PC-3 (cell line): ENCODE measurements at regions not wholly inside any gene's neighbourhood (a gene's known extent, or its start where the extent isn't known, plus 50 kb on each side); places are given as distances from the start of the nearest gene placed in this dataset.

Experiments used
- ATAC-seq: fragments of 200-7000 bp; cut with Tn5 transposase; 2 replicates; pipeline ENCODE4 v1.9.1; 2020; ENCODE audit warnings: mild to moderate bottlenecking, moderate library complexity
- BruUV-seq: library from RNA; stranded (reverse); fragments of 400-500 nt; replicated peaks from 2 replicates; lab custom pipeline; 2021; lab: Mats Ljungman, UMichigan
- CTCF ChIA-PET: fragments of 300-600 bp; sonication (Branson Sonifier 250); formaldehyde crosslinking; loops from one replicate; lab custom pipeline; 2022; ENCODE audit warnings: antibody characterized with exemption; lab: Charles Lee
- POLR2A ChIA-PET: fragments of 300-600 bp; sonication (Branson Sonifier 250); formaldehyde crosslinking; loops from one replicate; lab custom pipeline; 2022; ENCODE audit warnings: antibody characterized with exemption; ENCODE audit not compliant: unreplicated experiment; lab: Charles Lee
- DNase-seq: peaks from one replicate; pipeline ENCODE4 v3.0.0-alpha.2; 2015
- H2AFZ ChIP-seq: fragments of 300-600 bp; sonication (generic); 2 replicates; pipeline ENCODE4 v1.6.0; 2016; ENCODE audit warnings: antibody characterized with exemption, low read length
- H3F3A ChIP-seq: fragments of 300-600 bp; sonication (generic); one replicate; pipeline ENCODE4 v1.6.0; 2017; ENCODE audit warnings: antibody characterized with exemption, low read length, control low read depth, mild to moderate bottlenecking; ENCODE audit not compliant: unreplicated experiment
- H3K27ac ChIP-seq: fragments of 300-600 bp; sonication (generic); 2 replicates; pipeline ENCODE4 v1.5.1; 2016; ENCODE audit warnings: mild to moderate bottlenecking, low read length
- H3K27me3 ChIP-seq: fragments of 300-600 bp; sonication (generic); 2 replicates; pipeline ENCODE4 v1.6.1; 2016; ENCODE audit warnings: low read length, mixed read lengths
- H3K36me3 ChIP-seq: fragments of 300-600 bp; sonication (generic); 2 replicates; pipeline ENCODE4 v1.6.1; 2016; ENCODE audit warnings: low read depth, mixed run types, low read length, mixed read lengths
- H3K4me1 ChIP-seq: fragments of 300-600 bp; sonication (generic); 2 replicates; pipeline ENCODE4 v1.5.1; 2016; ENCODE audit warnings: low read length; ENCODE audit not compliant: insufficient read depth
- H3K4me2 ChIP-seq: fragments of 300-600 bp; sonication (generic); 2 replicates; pipeline ENCODE4 v1.6.0; 2016; ENCODE audit warnings: low read length
- H3K4me3 ChIP-seq: fragments of 300-600 bp; sonication (generic); 2 replicates; pipeline ENCODE4 v1.5.1; 2016; ENCODE audit warnings: mild to moderate bottlenecking, low read length, mixed read lengths
- H3K79me2 ChIP-seq: fragments of 300-600 bp; sonication (generic); 2 replicates; pipeline ENCODE4 v1.6.1; 2017; ENCODE audit warnings: low read length, mixed read lengths
- H3K9ac ChIP-seq: fragments of 300-600 bp; sonication (generic); 2 replicates; pipeline ENCODE4 v1.6.0; 2016; ENCODE audit warnings: mild to moderate bottlenecking, low read length
- H3K9me2 ChIP-seq: fragments of 300-600 bp; sonication (generic); replicated peaks from 2 replicates; pipeline ENCODE4 v1.6.1; 2016; ENCODE audit warnings: mixed run types, low read length, mixed read lengths
- H3K9me3 ChIP-seq: fragments of 300-600 bp; sonication (generic); 2 replicates; pipeline ENCODE4 v1.6.1; 2016; ENCODE audit warnings: low read length, mixed read lengths
- H4K20me1 ChIP-seq: fragments of 300-600 bp; sonication (generic); 2 replicates; pipeline ENCODE4 v1.6.1; 2016; ENCODE audit warnings: low read length, mixed read lengths
- CTCF ChIP-seq: fragments of 300-600 bp; sonication (generic); conservative IDR thresholded peaks from 2 replicates; pipeline ENCODE4 v1.5.1; 2017; ENCODE audit warnings: antibody characterized with exemption, low read depth, mild to moderate bottlenecking, low read length
- EZH2 ChIP-seq: fragments of 300-600 bp; sonication (generic); IDR thresholded peaks from one replicate; pipeline ENCODE4 v1.6.1; 2017; ENCODE audit warnings: antibody characterized with exemption, mild to moderate bottlenecking, low read length; ENCODE audit not compliant: unreplicated experiment
- EZH2phosphoT487 ChIP-seq: fragments of 300-600 bp; sonication (generic); IDR thresholded peaks from 2 replicates; pipeline ENCODE4 v1.6.1; 2018; ENCODE audit warnings: mild to moderate bottlenecking, antibody characterized with exemption, low read length, borderline replicate concordance
- intact Hi-C: fragments of 100-400 bp; cut with micrococcal nuclease; formaldehyde crosslinking; loops from 2 replicates; pipeline ENCODE4 v1.9.0; 2023

DNA sequence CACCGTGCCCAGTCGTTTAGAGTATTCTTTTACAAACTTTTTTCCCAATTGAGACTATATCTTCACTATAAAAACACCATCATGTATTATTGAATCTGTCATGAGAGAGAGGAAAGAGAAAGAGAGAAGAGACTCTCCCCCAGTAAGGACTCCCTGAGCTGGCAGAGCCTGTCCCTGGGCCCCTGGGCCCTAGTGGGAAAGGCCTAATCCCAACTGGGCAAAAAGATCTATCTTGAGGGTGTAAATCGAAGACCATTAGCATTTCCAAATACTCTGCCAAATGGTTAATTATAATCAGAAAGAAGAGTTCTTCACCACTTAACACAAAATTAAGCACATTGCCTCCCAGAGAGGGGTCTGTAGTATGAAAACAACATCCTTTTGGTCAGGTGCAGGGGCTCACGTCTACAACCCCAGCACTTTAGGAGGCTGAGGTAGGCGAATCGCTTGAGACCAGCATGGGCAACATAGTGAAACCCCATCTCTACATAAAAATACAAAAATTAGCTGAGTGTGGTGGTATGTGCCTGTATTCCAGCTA lies 108.2 kb downstream of the SKIDA1 start:
- ATAC-seq = no peak
- Histone ChIP-seq H3K9ac (no peak overlapping the region), H3K9me3 (no peaks in the 10 kb centered on the region), H3K27me3 (no peaks in the 10 kb centered on the region), H3F3A (no peaks in the 10 kb centered on the region), H3K9me2 (no peaks in the 10 kb centered on the region), H3K4me1 (no peaks in the 10 kb centered on the region), H3K36me3 (no peaks in the 10 kb centered on the region), H3K4me3 (no peak overlapping the region), H3K4me2 (no peak overlapping the region), H4K20me1 (no peaks in the 10 kb centered on the region), H3K79me2 (no peaks in the 10 kb centered on the region), H2AFZ (no peak overlapping the region), H3K27ac (no peak overlapping the region)
- no TSS peak for BruUV-seq
- DNase-seq = no peak
- CTCF ChIA-PET = no interaction called here
- POLR2A ChIA-PET = no interaction called here
- no peak for TF ChIP-seq EZH2
- intact Hi-C loops = no loop called here

DNA sequence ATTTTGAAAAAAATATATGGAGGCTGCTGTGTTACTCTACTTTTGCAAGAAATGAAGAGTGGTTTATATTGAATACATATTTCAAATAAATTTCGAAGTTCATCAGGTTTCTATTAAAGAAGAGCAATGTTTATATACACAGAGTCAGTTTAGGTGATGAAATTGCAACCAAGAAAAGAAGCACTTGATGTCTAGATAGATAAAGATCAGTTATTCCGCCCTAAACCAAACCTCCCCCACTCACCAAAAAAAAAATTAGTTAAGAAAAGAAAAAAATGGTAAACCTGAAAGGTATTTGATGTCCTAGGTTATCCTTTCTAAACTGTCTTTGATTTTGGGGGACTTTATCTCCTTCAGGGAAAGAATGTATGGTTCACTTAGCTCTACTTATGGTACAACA lies 111.8 kb downstream of the SKIDA1 start:
- H3K9ac ChIP-seq = no peak overlapping the region
- no peaks in the 10 kb centered on the region for H3K4me1 ChIP-seq
- BruUV-seq = no TSS peak
- H3K36me3 ChIP-seq = no peaks in the 10 kb centered on the region
- no peak overlapping the region for H3K4me2 ChIP-seq
- H3F3A ChIP-seq = no peaks in the 10 kb centered on the region
- H2AFZ ChIP-seq = no peak overlapping the region
- no peak for TF ChIP-seq EZH2phosphoT487
- no peak for TF ChIP-seq CTCF
- no peak for TF ChIP-seq EZH2
- no peak overlapping the region for H3K4me3 ChIP-seq
- no peaks in the 10 kb centered on the region for H3K9me3 ChIP-seq
- intact Hi-C loops = no loop called here
- POLR2A ChIA-PET = no interaction called here
- CTCF ChIA-PET = no interaction called here
- DNase-seq = no peak
- no peaks in the 10 kb centered on the region for H3K79me2 ChIP-seq
- no peak for ATAC-seq
- no peaks in the 10 kb centered on the region for H3K27me3 ChIP-seq
- H3K9me2 ChIP-seq = no peaks in the 10 kb centered on the region
- no peaks in the 10 kb centered on the region for H4K20me1 ChIP-seq
- H3K27ac ChIP-seq = no peak overlapping the region

DNA sequence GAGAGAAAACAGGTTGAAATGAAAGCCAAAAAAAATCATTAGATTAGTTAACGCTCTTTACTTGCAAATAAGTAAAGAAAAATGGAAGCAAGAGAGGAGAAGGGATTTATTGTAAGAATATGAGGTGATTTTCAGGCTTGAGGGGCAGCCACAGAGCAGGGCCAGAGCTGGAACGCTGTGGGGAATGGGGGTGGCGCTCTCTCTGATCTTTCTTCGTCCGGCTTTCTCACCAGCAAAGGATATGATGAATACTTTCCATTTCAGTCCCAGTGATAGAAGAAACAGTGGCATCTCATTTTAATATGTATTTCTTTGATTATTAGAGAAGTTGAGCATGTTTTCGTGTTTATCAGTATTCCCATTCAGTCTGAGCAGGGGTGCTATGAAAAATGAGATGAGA lies 112.2 kb downstream of the SKIDA1 start:
- Histone ChIP-seq H3K4me2 (no peak overlapping the region), H4K20me1 (no peaks in the 10 kb centered on the region)

More for the DNA sequence above, 112.2 kb downstream of the SKIDA1 start:
- no peak overlapping the region for H3K27ac ChIP-seq
- ATAC-seq (no peak), DNase-seq (no peak)
- POLR2A ChIA-PET = no interaction called here
- H3F3A ChIP-seq = no peaks in the 10 kb centered on the region
- H3K4me1 ChIP-seq = no peaks in the 10 kb centered on the region
- no peaks in the 10 kb centered on the region for H3K79me2 ChIP-seq
- no peaks in the 10 kb centered on the region for H3K9me2 ChIP-seq
- H2AFZ ChIP-seq = no peak overlapping the region
- no peak for TF ChIP-seq CTCF
- no peak overlapping the region for H3K9ac ChIP-seq
- intact Hi-C loops = no loop called here
- no peaks in the 10 kb centered on the region for H3K36me3 ChIP-seq
- no peaks in the 10 kb centered on the region for H3K27me3 ChIP-seq
- CTCF ChIA-PET = no interaction called here
- no peaks in the 10 kb centered on the region for H3K9me3 ChIP-seq
- BruUV-seq = no TSS peak
- no peak overlapping the region for H3K4me3 ChIP-seq
